ENCODE measurements at regions not wholly inside any gene's neighbourhood (a gene's known extent, or its start where the extent isn't known, plus 50 kb on each side); places are given as distances from the start of the nearest gene placed in this dataset.

GRCh38 chr3:144466540-144466939 is 494.9 kb downstream of the DIPK2A start:
- H3K27me3 ChIP-seq (ENCODE audit: control insufficient read depth in 4 of 4, insufficient read depth in 4 of 4, low read length in 3 of 4), result no peaks in the 10 kb centered on the region
- H3K27ac ChIP-seq (ENCODE audit: low read depth in 1 of 2, low read length in 2 of 2), result no peak overlapping the region
- no peak overlapping the region for H3K9ac ChIP-seq (ENCODE audit: low read depth in 1 of 2, low read length in 2 of 2)
- H3K9me3 ChIP-seq (ENCODE audit: control insufficient read depth in 4 of 4, low read length in 3 of 4), result no peaks in the 10 kb centered on the region
- TF ChIP-seq EGR1 (IDR thresholded peaks at IDR 0.05; ENCODE audit: low read depth in 2 of 2), result no peak
- no peak for TF ChIP-seq HNF4G (IDR thresholded peaks at IDR 0.05)
- TF ChIP-seq HNF4A (conservative IDR thresholded peaks at IDR 0.05), result no peak
- TF ChIP-seq ATF3 (IDR thresholded peaks at IDR 0.05), result no peak
- no peak for TF ChIP-seq FOXA1 (IDR thresholded peaks at IDR 0.05)
- no peak for TF ChIP-seq TAF1 (conservative IDR thresholded peaks at IDR 0.05)
- TF ChIP-seq REST (IDR thresholded peaks at IDR 0.05), result no peak
- no peak for TF ChIP-seq GABPA (IDR thresholded peaks at IDR 0.05 in 1 of 2, conservative IDR thresholded peaks at IDR 0.05 in 1 of 2)
- TF ChIP-seq FOXA2 (IDR thresholded peaks at IDR 0.05), result no peak
- TF ChIP-seq NR2F2 (IDR thresholded peaks at IDR 0.05), result no peak
- no peak for TF ChIP-seq CTCF (IDR thresholded peaks at IDR 0.05; ENCODE audit: low read depth, low read length, missing input control)
- no peak for TF ChIP-seq JUND (IDR thresholded peaks at IDR 0.05)
- H3K36me3 ChIP-seq (ENCODE audit: control insufficient read depth in 4 of 4, insufficient read depth in 3 of 4, low read depth in 1 of 4, low read length in 3 of 4), result no peaks in the 10 kb centered on the region
- H3K4me1 ChIP-seq (ENCODE audit: control insufficient read depth in 4 of 4, insufficient read depth in 4 of 4, low read length in 3 of 4), result no peaks in the 10 kb centered on the region
- H3K4me3 ChIP-seq (ENCODE audit: low read depth in 1 of 3, low read length in 3 of 3), result no peak overlapping the region
- 90% methylated on average over 2 of the region's 2 CpGs for WGBS
- DNase-seq (ENCODE audit: low spot score), result no peak

GRCh38 chr3:144470666-144471065 is 499.0 kb downstream of the DIPK2A start:
- Histone ChIP-seq H3K27me3 (ENCODE audit: control insufficient read depth in 4 of 4, insufficient read depth in 4 of 4, low read length in 3 of 4) (no peaks in the 10 kb centered on the region), H3K9ac (ENCODE audit: low read depth in 1 of 2, low read length in 2 of 2) (no peak overlapping the region), H3K4me3 (ENCODE audit: low read depth in 1 of 3, low read length in 3 of 3) (no peak overlapping the region), H3K9me3 (ENCODE audit: control insufficient read depth in 4 of 4, low read length in 3 of 4) (no peaks in the 10 kb centered on the region), H3K4me1 (ENCODE audit: control insufficient read depth in 4 of 4, insufficient read depth in 4 of 4, low read length in 3 of 4) (no peaks in the 10 kb centered on the region), H3K27ac (ENCODE audit: low read depth in 1 of 2, low read length in 2 of 2) (no peak overlapping the region), H3K36me3 (ENCODE audit: control insufficient read depth in 4 of 4, insufficient read depth in 3 of 4, low read depth in 1 of 4, low read length in 3 of 4) (no peaks in the 10 kb centered on the region)
- 94% methylated on average over 2 of the region's 2 CpGs for WGBS
- DNase-seq (ENCODE audit: low spot score), result no peak
- no peak for TF ChIP-seq TAF1 (conservative IDR thresholded peaks at IDR 0.05)

GRCh38 chr3:144477593-144477992 is 506.0 kb downstream of the DIPK2A start:
- 78% methylated on average over 1 of the region's 1 CpG for WGBS
- H3K4me1 ChIP-seq (ENCODE audit: control insufficient read depth in 4 of 4, insufficient read depth in 4 of 4, low read length in 3 of 4), result no peaks in the 10 kb centered on the region
- H3K27me3 ChIP-seq (ENCODE audit: control insufficient read depth in 4 of 4, insufficient read depth in 4 of 4, low read length in 3 of 4), result no peaks in the 10 kb centered on the region
- H3K9me3 ChIP-seq (ENCODE audit: control insufficient read depth in 4 of 4, low read length in 3 of 4), result no peaks in the 10 kb centered on the region
- H3K36me3 ChIP-seq (ENCODE audit: control insufficient read depth in 4 of 4, insufficient read depth in 3 of 4, low read depth in 1 of 4, low read length in 3 of 4), result no peaks in the 10 kb centered on the region
- H3K4me3 ChIP-seq (ENCODE audit: low read depth in 1 of 3, low read length in 3 of 3), result no peak overlapping the region
- no peak for TF ChIP-seq HNF4A (conservative IDR thresholded peaks at IDR 0.05)
- no peak for TF ChIP-seq ATF3 (IDR thresholded peaks at IDR 0.05)
- TF ChIP-seq RXRA (IDR thresholded peaks at IDR 0.05), result no peak
- TF ChIP-seq FOXA2 (IDR thresholded peaks at IDR 0.05), result no peak
- no peak for TF ChIP-seq CTCF (IDR thresholded peaks at IDR 0.05; ENCODE audit: low read depth, low read length, missing input control)
- TF ChIP-seq EGR1 (IDR thresholded peaks at IDR 0.05; ENCODE audit: low read depth in 2 of 2), result no peak
- no peak for TF ChIP-seq HNF4G (IDR thresholded peaks at IDR 0.05)
- no peak for TF ChIP-seq GABPA (IDR thresholded peaks at IDR 0.05 in 1 of 2, conservative IDR thresholded peaks at IDR 0.05 in 1 of 2)
- no peak for TF ChIP-seq RAD21 (IDR thresholded peaks at IDR 0.05)
- TF ChIP-seq SP1 (IDR thresholded peaks at IDR 0.05), result no peak
- TF ChIP-seq FOXA1 (IDR thresholded peaks at IDR 0.05), result no peak
- H3K27ac ChIP-seq (ENCODE audit: low read depth in 1 of 2, low read length in 2 of 2), result no peak overlapping the region
- DNase-seq (ENCODE audit: low spot score), result no peak
- H3K9ac ChIP-seq (ENCODE audit: low read depth in 1 of 2, low read length in 2 of 2), result no peak overlapping the region
